Uterus (tissue), 2 donors: ENCODE measurements at regions not wholly inside any gene's neighbourhood (a gene's known extent, or its start where the extent isn't known, plus 50 kb on each side); places are given as distances from the start of the nearest gene placed in this dataset.

Experiments
- POLR2A ChIP-seq, 2 donors: fragments of 450-650 bp; IDR thresholded peaks; one replicate each; pipeline ENCODE4 v1.6.1; 2016; ENCODE audit warnings: antibody characterized with exemption in 2 of 2, mild to moderate bottlenecking in 1 of 2, moderate library complexity in 1 of 2
- TF ChIP-seq, protein P1 (sequence below), 4 experiments: fragments of 200-600 bp in 2 of 4; fragments of 450-650 bp in 2 of 4; sonication (generic) in 2 of 4; IDR thresholded peaks; one replicate each; pipeline ENCODE4 v1.5.1; 2016 to 2019; ENCODE audit warnings: antibody characterized with exemption in 4 of 4, mild to moderate bottlenecking in 2 of 4, moderate library complexity in 1 of 4

GRCh38 chr3:150351398-150351797 lies 56.7 kb upstream of the TSC22D2 start:
- TF ChIP-seq POLR2A (IDR thresholded peaks at IDR 0.05), result no peak
- TF ChIP-seq, protein P1, sequence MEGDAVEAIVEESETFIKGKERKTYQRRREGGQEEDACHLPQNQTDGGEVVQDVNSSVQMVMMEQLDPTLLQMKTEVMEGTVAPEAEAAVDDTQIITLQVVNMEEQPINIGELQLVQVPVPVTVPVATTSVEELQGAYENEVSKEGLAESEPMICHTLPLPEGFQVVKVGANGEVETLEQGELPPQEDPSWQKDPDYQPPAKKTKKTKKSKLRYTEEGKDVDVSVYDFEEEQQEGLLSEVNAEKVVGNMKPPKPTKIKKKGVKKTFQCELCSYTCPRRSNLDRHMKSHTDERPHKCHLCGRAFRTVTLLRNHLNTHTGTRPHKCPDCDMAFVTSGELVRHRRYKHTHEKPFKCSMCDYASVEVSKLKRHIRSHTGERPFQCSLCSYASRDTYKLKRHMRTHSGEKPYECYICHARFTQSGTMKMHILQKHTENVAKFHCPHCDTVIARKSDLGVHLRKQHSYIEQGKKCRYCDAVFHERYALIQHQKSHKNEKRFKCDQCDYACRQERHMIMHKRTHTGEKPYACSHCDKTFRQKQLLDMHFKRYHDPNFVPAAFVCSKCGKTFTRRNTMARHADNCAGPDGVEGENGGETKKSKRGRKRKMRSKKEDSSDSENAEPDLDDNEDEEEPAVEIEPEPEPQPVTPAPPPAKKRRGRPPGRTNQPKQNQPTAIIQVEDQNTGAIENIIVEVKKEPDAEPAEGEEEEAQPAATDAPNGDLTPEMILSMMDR (IDR thresholded peaks at IDR 0.05), result no peak
